ENCODE measurements at regions not wholly inside any gene's neighbourhood (a gene's known extent, or its start where the extent isn't known, plus 50 kb on each side); places are given as distances from the start of the nearest gene placed in this dataset.

DNA sequence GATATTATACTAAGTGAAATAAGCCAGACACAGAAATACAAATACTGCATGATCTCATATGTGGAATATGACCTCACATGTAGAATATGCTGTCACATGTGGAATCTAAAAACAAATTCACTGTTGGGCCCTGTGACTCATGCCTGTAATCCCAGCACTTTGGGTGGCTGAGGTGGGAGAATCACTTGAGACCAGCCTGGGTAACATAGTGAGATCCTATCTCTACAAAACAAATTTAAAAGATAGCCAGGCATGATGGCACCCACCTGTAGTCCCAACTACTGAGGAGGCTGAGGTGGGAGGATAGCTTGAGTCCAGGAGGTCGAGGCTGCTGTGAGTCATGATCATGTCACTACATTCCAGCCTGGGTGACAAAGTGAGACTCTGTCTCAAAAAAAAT is 160.3 kb downstream of the PTEN start:
- H3K27me3 ChIP-seq: no peaks in the 10 kb centered on the region
- H3K27ac Mint-ChIP-seq: no peak overlapping the region
- peaks cover 4% of the 10 kb centered on the region for H3K4me1 Mint-ChIP-seq

DNA sequence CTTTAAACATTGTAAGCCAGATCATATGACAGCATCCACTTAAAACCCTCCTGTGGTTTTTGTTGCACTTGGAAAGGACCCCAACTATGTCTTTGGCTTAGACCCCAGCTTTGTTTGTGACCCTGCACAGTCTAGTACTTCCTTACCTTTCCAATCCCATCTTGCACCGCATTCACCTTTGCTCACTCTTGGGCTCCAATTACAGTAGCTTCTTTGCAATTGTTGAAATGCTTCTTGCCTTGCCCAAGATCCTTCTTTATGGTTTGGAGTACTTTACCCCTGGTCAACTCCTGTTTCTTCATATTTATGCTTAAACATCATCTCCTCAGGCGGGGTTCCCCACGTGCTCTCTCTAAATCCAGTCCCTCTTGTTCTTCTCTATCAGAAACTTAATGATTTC is 162.6 kb downstream of the PTEN start:
- no peak for DNase-seq (ENCODE audit: low spot score)
- no peak overlapping the region for H3K27ac ChIP-seq
- H3K4me2 ChIP-seq: no peak overlapping the region
- H3K36me3 ChIP-seq: no peaks in the 10 kb centered on the region
- no peaks in the 10 kb centered on the region for H3K79me2 ChIP-seq (ENCODE audit: low read depth)
- no peaks in the 10 kb centered on the region for H3K27me3 ChIP-seq
- Mint-ChIP-seq H3K36me3 (no peaks in the 10 kb centered on the region), H3K4me3 (no peak overlapping the region), H3K4me1 (peaks cover 4% of the 10 kb centered on the region), H3K27ac (no peak overlapping the region), H3K27me3 (ENCODE audit: insufficient read depth, low read depth) (no peaks in the 10 kb centered on the region), H3K9me3 (no peaks in the 10 kb centered on the region)
- TF ChIP-seq, protein P1, sequence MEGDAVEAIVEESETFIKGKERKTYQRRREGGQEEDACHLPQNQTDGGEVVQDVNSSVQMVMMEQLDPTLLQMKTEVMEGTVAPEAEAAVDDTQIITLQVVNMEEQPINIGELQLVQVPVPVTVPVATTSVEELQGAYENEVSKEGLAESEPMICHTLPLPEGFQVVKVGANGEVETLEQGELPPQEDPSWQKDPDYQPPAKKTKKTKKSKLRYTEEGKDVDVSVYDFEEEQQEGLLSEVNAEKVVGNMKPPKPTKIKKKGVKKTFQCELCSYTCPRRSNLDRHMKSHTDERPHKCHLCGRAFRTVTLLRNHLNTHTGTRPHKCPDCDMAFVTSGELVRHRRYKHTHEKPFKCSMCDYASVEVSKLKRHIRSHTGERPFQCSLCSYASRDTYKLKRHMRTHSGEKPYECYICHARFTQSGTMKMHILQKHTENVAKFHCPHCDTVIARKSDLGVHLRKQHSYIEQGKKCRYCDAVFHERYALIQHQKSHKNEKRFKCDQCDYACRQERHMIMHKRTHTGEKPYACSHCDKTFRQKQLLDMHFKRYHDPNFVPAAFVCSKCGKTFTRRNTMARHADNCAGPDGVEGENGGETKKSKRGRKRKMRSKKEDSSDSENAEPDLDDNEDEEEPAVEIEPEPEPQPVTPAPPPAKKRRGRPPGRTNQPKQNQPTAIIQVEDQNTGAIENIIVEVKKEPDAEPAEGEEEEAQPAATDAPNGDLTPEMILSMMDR (IDR thresholded peaks at IDR 0.05): no peak
- TF ChIP-seq EZH2 (IDR thresholded peaks at IDR 0.05) (no peak), EZH2phosphoT487 (IDR thresholded peaks at IDR 0.05) (no peak)
- no peaks in the 10 kb centered on the region for H3F3A ChIP-seq (ENCODE audit: low read depth)
- H4K20me1 ChIP-seq (ENCODE audit: low read depth): no peaks in the 10 kb centered on the region
- H3K4me3 ChIP-seq: no peak overlapping the region
- H2AFZ ChIP-seq (replicated peaks): no peak overlapping the region
- no peaks in the 10 kb centered on the region for H3K9me3 ChIP-seq (ENCODE audit: low read depth)
- no peaks in the 10 kb centered on the region for H3K4me1 ChIP-seq
- no peak overlapping the region for H3K9ac ChIP-seq

More for the DNA sequence above, 160.3 kb downstream of the PTEN start:
- H3K4me2 ChIP-seq: no peak overlapping the region
- no peak for DNase-seq (ENCODE audit: low spot score)
- no peak overlapping the region for H3K9ac ChIP-seq
- Mint-ChIP-seq H3K27me3 (ENCODE audit: insufficient read depth, low read depth) (no peaks in the 10 kb centered on the region), H3K36me3 (no peaks in the 10 kb centered on the region), H3K9me3 (no peaks in the 10 kb centered on the region), H3K4me3 (no peak overlapping the region)
- no peak overlapping the region for H3K4me3 ChIP-seq
- no peaks in the 10 kb centered on the region for H4K20me1 ChIP-seq (ENCODE audit: low read depth)
- H3K36me3 ChIP-seq: no peaks in the 10 kb centered on the region
- no peaks in the 10 kb centered on the region for H3K9me3 ChIP-seq (ENCODE audit: low read depth)
- TF ChIP-seq, protein P1 (IDR thresholded peaks at IDR 0.05): no peak
- TF ChIP-seq EZH2phosphoT487 (IDR thresholded peaks at IDR 0.05) (no peak), EZH2 (IDR thresholded peaks at IDR 0.05) (no peak)
- no peaks in the 10 kb centered on the region for H3F3A ChIP-seq (ENCODE audit: low read depth)
- H2AFZ ChIP-seq (replicated peaks): no peak overlapping the region
- no peaks in the 10 kb centered on the region for H3K4me1 ChIP-seq
- no peak overlapping the region for H3K27ac ChIP-seq
- H3K79me2 ChIP-seq (ENCODE audit: low read depth): no peaks in the 10 kb centered on the region

DNA sequence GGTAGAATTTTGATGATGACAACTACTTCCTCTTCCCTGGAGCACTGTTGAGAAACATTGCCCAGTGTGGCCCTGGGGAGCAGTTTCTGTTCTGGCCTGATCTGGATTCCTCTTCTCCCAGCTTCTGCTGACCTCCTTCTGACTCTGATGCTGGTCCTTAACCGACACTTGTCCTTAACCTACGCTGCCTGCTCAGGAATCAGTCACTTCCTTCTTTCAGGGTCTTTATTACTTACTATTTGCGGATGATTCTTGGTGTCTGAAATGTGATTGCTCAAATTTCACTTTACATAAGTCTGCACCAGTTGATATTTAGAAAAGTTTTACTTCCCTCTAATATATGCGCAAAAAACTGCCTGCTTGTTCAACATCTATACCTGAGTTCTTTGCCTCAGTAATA is 164.1 kb downstream of the PTEN start:
- Histone ChIP-seq H3K36me3 (no peaks in the 10 kb centered on the region), H3K4me1 (no peaks in the 10 kb centered on the region), H3K4me3 (no peak overlapping the region), H2AFZ (replicated peaks) (no peak overlapping the region), H3K79me2 (ENCODE audit: low read depth) (no peaks in the 10 kb centered on the region), H3K4me2 (no peak overlapping the region), H3K27me3 (no peaks in the 10 kb centered on the region), H3K27ac (no peak overlapping the region), H3K9ac (no peak overlapping the region), H3K9me3 (ENCODE audit: low read depth) (no peaks in the 10 kb centered on the region), H4K20me1 (ENCODE audit: low read depth) (no peaks in the 10 kb centered on the region), H3F3A (ENCODE audit: low read depth) (no peaks in the 10 kb centered on the region)
- Mint-ChIP-seq H3K27me3 (ENCODE audit: insufficient read depth, low read depth) (no peaks in the 10 kb centered on the region), H3K36me3 (no peaks in the 10 kb centered on the region), H3K4me1 (peaks cover 4% of the 10 kb centered on the region), H3K4me3 (no peak overlapping the region), H3K27ac (no peak overlapping the region), H3K9me3 (no peaks in the 10 kb centered on the region)
- no peak for TF ChIP-seq EZH2 (IDR thresholded peaks at IDR 0.05)
- TF ChIP-seq EZH2phosphoT487 (IDR thresholded peaks at IDR 0.05): no peak
- TF ChIP-seq, protein P1 (IDR thresholded peaks at IDR 0.05): no peak
- no peak for DNase-seq (ENCODE audit: low spot score)

Data from neural progenitor cell (in vitro differentiated cells).